RWPE2 (cell line): ENCODE measurements at regions not wholly inside any gene's neighbourhood (a gene's known extent, or its start where the extent isn't known, plus 50 kb on each side); places are given as distances from the start of the nearest gene placed in this dataset.

Experiments
- ATAC-seq: fragments of 200-7000 bp; cut with Tn5 transposase; 3 replicates; pipeline ENCODE4 v1.9.1; 2021; ENCODE audit warnings: low read depth
- DNase-seq: peaks from one replicate; pipeline ENCODE4 v3.0.0-alpha.2; 2020; ENCODE audit warnings: low spot score
- H3K27ac ChIP-seq: fragments of 450-650 bp; 2 replicates; pipeline ENCODE4 v1.5.1; 2017; ENCODE audit warnings: mild to moderate bottlenecking; ENCODE audit not compliant: poor library complexity, severe bottlenecking
- H3K27me3 ChIP-seq: fragments of 250-450 bp; sonication (Bioruptor Pico); 2 replicates; pipeline ENCODE4 v1.5.1; 2021; ENCODE audit warnings: mild to moderate bottlenecking, moderate library complexity; ENCODE audit not compliant: insufficient read depth, poor library complexity, severe bottlenecking
- H3K36me3 ChIP-seq: fragments of 250-450 bp; sonication (Bioruptor Pico); 2 replicates; pipeline ENCODE4 v1.5.1; 2020; ENCODE audit warnings: low read depth, mild to moderate bottlenecking, moderate library complexity
- H3K4me1 ChIP-seq: fragments of 250-450 bp; sonication (Bioruptor Pico); 2 replicates; pipeline ENCODE4 v1.5.1; 2021; ENCODE audit warnings: mild to moderate bottlenecking, moderate library complexity; ENCODE audit not compliant: insufficient read depth, poor library complexity, severe bottlenecking
- H3K4me3 ChIP-seq: fragments of 250-450 bp; sonication (Bioruptor Pico); 2 replicates; pipeline ENCODE4 v1.5.1; 2021; ENCODE audit warnings: mild to moderate bottlenecking, moderate library complexity; ENCODE audit not compliant: severe bottlenecking
- H3K9me3 ChIP-seq: fragments of 250-450 bp; sonication (Bioruptor Pico); 2 replicates; pipeline ENCODE4 v1.5.1; 2021; ENCODE audit warnings: mild to moderate bottlenecking, moderate library complexity; ENCODE audit not compliant: severe bottlenecking
- CTCF ChIP-seq: fragments of 450-650 bp; IDR thresholded peaks from one replicate; pipeline ENCODE4 v1.5.1; 2017; ENCODE audit warnings: mild to moderate bottlenecking, moderate library complexity; ENCODE audit not compliant: poor library complexity, severe bottlenecking

- no peak for DNase-seq
- Histone ChIP-seq H3K36me3 (no peaks in the 10 kb centered on the region), H3K9me3 (no peaks in the 10 kb centered on the region), H3K4me1 (no peaks in the 10 kb centered on the region), H3K4me3 (no peak overlapping the region), H3K27me3 (no peaks in the 10 kb centered on the region), H3K27ac (no peak overlapping the region)
- no peak for ATAC-seq
- TF ChIP-seq CTCF: no peak
These were observed 459.9 kb upstream of the MARCKS start for GRCh38 chr6:113397236-113397635.

- Histone ChIP-seq H3K4me3 (no peak overlapping the region), H3K9me3 (no peaks in the 10 kb centered on the region), H3K27me3 (no peaks in the 10 kb centered on the region), H3K36me3 (no peaks in the 10 kb centered on the region), H3K27ac (no peak overlapping the region), H3K4me1 (no peaks in the 10 kb centered on the region)
- no peak for TF ChIP-seq CTCF
- DNase-seq (no peak), ATAC-seq (no peak)
These were observed 455.9 kb upstream of the MARCKS start for GRCh38 chr6:113401231-113401630.

- H3K9me3 ChIP-seq: no peaks in the 10 kb centered on the region
- no peaks in the 10 kb centered on the region for H3K36me3 ChIP-seq
- H3K27me3 ChIP-seq: no peaks in the 10 kb centered on the region
- no peak for TF ChIP-seq CTCF
- no peak for DNase-seq
- H3K27ac ChIP-seq: no peak overlapping the region
- ATAC-seq: no peak
- no peak overlapping the region for H3K4me3 ChIP-seq
- H3K4me1 ChIP-seq: no peaks in the 10 kb centered on the region
These were observed 454.6 kb upstream of the MARCKS start for GRCh38 chr6:113402544-113402943.

GRCh38 chr6:113403966-113404595, 453.1 kb upstream of the MARCKS start:
- no peak for TF ChIP-seq CTCF
- no peaks in the 10 kb centered on the region for H3K9me3 ChIP-seq
- ATAC-seq (no peak), DNase-seq (no peak)
- no peak overlapping the region for H3K4me3 ChIP-seq
- H3K4me1 ChIP-seq: no peaks in the 10 kb centered on the region
- no peak overlapping the region for H3K27ac ChIP-seq
- H3K36me3 ChIP-seq: no peaks in the 10 kb centered on the region
- no peaks in the 10 kb centered on the region for H3K27me3 ChIP-seq

- TF ChIP-seq CTCF: no peak
- no peak for DNase-seq
- Histone ChIP-seq H3K27ac (no peak overlapping the region), H3K9me3 (no peaks in the 10 kb centered on the region), H3K27me3 (no peaks in the 10 kb centered on the region), H3K4me3 (no peak overlapping the region), H3K4me1 (peaks cover 4% of the 10 kb centered on the region), H3K36me3 (no peaks in the 10 kb centered on the region)
- ATAC-seq: no peak
These were observed 451.7 kb upstream of the MARCKS start for GRCh38 chr6:113405326-113406047.
